Thyroid gland (tissue), 4 donors: ENCODE measurements at regions not wholly inside any gene's neighbourhood (a gene's known extent, or its start where the extent isn't known, plus 50 kb on each side); places are given as distances from the start of the nearest gene placed in this dataset.

Source experiments
- POLR2A ChIP-seq, 2 donors: fragments of 450-650 bp; IDR thresholded peaks; one replicate each; pipeline ENCODE4 v1.6.1; 2017; ENCODE audit warnings: antibody characterized with exemption in 2 of 2, mild to moderate bottlenecking in 2 of 2, moderate library complexity in 1 of 2
- TF ChIP-seq, protein P1 (sequence below), 6 experiments: fragments of 200-600 bp in 3 of 6; fragments of 450-650 bp in 3 of 6; sonication (generic) in 3 of 6; IDR thresholded peaks; one replicate each; pipeline ENCODE4 v1.5.1; 2016 to 2019; ENCODE audit warnings: antibody characterized with exemption in 6 of 6, mild to moderate bottlenecking in 2 of 6, inconsistent platforms in 1 of 6, moderate library complexity in 1 of 6

DNA sequence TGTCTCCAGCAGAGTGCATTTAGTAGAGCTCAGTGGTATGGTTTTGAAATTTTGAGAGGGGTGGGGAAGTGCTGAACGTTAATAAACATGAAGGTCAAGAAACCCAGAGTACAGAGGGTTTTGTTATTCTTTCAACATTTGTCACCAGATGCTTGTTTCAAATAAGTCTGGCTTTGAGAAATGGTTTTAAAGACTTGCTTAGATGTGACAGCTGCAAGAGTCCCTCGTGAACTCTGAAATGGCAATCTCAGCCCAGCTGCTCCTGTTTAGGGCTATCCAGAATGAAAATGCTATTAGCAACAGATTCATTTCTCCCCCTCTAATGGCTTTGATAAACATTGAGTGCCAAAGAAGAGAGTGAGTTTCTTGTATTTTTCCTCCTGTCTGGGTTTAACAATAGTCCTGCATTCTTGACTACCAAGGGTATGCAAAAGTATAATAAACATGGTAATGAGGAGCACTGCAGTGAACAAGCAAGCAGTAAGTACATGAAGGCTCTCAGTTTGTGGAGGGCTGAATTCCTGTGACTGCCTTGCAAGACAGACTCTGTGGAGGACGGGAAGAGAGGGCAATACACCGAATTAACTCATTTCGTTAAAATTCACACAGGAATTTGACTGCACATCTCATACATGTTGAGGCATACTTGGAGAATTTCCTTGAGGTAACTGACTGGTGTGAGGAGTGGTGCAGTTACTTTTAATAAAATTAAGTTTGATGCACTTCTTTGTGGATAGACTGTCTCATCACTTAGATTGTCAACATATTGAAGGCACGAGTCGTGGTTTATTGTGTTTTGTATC lies 490.9 kb downstream of the REEP3 start:
- TF ChIP-seq, protein P1, sequence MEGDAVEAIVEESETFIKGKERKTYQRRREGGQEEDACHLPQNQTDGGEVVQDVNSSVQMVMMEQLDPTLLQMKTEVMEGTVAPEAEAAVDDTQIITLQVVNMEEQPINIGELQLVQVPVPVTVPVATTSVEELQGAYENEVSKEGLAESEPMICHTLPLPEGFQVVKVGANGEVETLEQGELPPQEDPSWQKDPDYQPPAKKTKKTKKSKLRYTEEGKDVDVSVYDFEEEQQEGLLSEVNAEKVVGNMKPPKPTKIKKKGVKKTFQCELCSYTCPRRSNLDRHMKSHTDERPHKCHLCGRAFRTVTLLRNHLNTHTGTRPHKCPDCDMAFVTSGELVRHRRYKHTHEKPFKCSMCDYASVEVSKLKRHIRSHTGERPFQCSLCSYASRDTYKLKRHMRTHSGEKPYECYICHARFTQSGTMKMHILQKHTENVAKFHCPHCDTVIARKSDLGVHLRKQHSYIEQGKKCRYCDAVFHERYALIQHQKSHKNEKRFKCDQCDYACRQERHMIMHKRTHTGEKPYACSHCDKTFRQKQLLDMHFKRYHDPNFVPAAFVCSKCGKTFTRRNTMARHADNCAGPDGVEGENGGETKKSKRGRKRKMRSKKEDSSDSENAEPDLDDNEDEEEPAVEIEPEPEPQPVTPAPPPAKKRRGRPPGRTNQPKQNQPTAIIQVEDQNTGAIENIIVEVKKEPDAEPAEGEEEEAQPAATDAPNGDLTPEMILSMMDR (IDR thresholded peaks at IDR 0.05), result peak in 1 of 6 experiments; percentile 4
- TF ChIP-seq POLR2A (IDR thresholded peaks at IDR 0.05), result no peak
